HFF-Myc (cell line): ENCODE measurements at regions not wholly inside any gene's neighbourhood (a gene's known extent, or its start where the extent isn't known, plus 50 kb on each side); places are given as distances from the start of the nearest gene placed in this dataset.

Source experiments
- DNase-seq: peaks from one replicate; pipeline ENCODE4 v3.0.0-alpha.2; 2011; ENCODE audit warnings: low read depth; ENCODE audit errors: extremely low read depth
- H3K4me3 ChIP-seq: replicated peaks from 2 replicates; pipeline ENCODE4 v1.5.1; 2011; ENCODE audit warnings: low read depth, mild to moderate bottlenecking, control low read depth, low read length
- TF ChIP-seq, protein P1 (sequence below): IDR thresholded peaks from 2 replicates; pipeline ENCODE4 v1.5.1; 2012; ENCODE audit warnings: mild to moderate bottlenecking, low read depth, low read length, control low read depth; ENCODE audit errors: missing control alignments

DNA sequence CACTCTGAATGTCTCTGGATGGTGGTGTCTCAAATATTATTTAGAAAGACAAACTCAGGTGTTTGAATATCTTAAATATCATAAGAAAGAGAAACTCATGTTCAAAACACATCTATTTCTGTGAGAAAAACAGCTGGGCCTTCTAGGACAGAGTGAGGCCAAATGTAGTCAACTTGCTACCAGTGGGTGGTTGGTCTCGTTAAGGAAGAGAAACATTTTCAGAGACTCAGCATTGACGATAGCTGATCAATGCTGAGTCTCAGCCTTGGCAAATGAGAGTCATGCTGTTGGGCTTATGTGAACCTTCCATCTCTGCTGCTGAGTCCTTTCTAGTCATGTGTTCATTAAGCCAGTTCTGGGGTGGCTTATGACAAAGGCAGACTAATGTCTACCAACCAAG is 418.0 kb downstream of the CETN3 start:
- no peak for DNase-seq
- no peak overlapping the region for H3K4me3 ChIP-seq
- TF ChIP-seq, protein P1, sequence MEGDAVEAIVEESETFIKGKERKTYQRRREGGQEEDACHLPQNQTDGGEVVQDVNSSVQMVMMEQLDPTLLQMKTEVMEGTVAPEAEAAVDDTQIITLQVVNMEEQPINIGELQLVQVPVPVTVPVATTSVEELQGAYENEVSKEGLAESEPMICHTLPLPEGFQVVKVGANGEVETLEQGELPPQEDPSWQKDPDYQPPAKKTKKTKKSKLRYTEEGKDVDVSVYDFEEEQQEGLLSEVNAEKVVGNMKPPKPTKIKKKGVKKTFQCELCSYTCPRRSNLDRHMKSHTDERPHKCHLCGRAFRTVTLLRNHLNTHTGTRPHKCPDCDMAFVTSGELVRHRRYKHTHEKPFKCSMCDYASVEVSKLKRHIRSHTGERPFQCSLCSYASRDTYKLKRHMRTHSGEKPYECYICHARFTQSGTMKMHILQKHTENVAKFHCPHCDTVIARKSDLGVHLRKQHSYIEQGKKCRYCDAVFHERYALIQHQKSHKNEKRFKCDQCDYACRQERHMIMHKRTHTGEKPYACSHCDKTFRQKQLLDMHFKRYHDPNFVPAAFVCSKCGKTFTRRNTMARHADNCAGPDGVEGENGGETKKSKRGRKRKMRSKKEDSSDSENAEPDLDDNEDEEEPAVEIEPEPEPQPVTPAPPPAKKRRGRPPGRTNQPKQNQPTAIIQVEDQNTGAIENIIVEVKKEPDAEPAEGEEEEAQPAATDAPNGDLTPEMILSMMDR: no peak

DNA sequence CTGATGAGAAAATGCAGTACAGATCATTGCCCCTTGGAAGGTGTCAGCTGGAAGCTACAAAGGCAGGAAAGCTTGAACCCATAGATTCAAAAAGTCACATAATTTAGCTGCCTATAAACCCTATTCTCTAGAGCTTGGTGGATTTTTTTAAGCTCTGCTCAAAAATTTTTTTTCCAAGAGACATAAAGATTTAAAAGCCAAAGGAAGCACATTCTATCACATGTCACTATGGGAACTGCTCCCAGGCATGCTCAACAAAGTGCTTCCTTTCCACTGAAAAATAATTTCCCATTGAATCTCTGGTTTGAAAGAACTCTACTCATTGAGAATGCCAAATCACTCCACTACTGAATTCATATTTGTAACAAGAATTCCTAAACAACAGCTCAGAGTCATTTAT is 419.8 kb downstream of the CETN3 start:
- TF ChIP-seq, protein P1: no peak

DNA sequence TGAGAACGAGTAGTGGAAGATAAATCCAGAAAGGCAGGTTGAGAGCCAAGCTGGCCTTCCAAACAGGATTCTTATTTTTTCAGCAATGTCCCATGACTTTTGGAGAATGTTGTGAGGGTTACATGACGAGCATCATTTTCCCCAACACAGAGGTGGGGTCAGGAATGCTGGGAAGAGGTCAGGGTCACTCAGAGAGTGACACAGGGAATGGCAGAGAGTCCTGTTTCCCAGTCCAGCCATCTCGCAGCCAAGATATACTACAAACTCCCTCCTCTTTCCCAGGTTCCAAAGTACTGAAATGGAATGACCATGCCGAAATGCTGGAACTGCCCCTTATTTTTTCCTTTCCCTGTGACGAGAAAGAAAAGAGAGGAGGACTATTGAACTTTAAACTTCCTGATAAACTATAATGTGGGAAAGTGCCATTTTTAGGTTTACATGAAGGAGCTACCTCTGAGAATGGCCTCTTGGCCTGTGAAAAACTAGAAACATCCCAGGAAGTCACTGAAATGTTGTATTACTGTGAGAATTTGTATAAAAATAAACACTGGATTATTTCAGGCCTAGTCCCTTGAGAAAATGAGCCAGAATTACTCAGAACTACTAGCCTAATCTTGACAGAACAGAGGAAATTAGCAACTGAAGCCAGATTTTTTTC is 420.4 kb downstream of the CETN3 start:
- no peak for DNase-seq
- H3K4me3 ChIP-seq: no peak overlapping the region
- TF ChIP-seq, protein P1: no peak

More for the DNA sequence above, 419.8 kb downstream of the CETN3 start:
- no peak for DNase-seq
- no peak overlapping the region for H3K4me3 ChIP-seq

DNA sequence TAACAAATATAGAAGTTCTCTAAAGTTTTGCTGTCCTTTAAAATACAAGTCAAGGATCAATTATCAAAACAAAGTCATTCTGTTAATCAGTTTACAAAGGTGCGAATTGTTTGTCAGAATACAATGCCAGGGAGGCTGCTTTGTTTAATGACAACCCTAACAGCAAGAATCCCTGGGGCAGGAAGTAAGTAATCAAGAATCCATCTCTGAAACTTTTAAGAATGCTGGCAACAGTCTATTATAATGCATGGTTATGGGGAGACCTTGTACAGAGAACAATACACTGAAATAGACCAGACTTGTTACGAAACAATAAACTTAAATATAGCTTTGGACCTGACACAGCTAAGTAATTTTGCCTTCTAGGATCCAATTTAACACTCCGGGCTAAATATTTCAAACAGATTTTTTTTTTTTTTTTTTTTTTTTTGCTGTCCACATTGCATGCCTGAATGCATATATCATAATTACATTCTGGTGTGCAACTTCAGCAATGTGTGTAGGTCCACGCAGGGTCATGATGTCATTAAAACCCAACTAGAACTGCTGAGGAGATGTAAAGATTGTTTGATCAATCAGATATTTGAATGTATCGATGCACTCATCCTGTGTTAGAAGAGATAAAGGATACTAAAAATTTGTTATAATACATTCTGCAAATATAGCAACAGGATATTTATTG is 421.3 kb downstream of the CETN3 start:
- TF ChIP-seq, protein P1: no peak
- no peak for DNase-seq
- no peak overlapping the region for H3K4me3 ChIP-seq

DNA sequence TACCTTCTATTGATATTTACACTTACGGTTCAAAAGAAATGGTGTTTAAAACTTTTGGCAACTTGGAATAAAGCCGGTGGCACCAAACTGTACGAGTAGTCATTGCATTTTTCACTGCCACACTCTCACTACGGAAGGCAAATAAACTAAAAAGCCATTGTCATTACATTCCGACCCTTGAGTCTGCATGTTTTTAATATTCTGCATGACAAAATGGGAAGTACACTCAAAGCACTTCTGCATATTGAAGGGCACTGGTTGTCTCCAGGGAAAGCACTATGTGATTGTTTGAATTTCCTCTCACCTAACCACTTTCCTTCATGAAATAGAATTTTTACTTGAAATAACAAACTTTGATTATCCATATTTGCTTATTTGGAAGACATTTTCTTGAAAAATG is 426.3 kb downstream of the CETN3 start:
- no peak for DNase-seq
- H3K4me3 ChIP-seq: no peak overlapping the region
- TF ChIP-seq, protein P1: no peak

DNA sequence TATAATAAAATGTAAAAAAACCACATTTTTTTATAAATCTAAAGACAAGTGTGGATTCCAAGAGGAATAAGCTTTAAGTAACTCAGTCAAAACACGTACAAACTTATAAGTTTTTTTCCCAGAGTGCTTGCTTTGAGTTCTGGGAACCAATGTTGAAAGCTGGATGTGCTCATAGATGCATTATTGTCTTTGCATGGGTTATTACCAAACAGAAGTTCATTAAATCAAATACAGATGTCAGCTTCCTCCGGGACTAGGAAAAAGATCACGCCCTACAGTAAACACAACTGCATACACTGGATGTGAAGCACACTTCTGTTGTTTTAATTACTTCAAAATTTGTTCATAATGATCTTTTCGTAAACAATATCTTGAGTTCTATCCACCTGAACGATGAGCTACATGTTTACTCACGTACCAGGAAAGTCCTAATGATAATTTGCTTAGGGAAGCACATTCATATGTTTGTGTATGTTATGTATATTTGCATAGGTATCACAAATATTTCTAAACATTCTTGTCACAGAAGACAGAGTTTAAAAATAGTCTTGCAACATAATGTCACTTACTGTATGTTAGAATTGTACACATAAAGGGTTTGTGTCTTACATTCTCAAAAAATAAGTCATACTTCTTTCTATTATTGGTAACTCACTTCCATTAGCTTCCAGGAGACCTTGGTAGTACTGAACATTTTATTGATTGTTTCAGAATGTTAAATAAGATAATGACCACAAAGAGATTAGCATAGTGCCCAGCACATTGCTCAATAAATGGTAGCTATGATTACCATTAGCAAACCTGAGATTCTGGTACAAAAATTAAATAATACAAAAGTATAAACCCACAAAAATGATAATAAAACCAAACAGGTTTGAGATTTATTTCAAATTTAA is 427.4 kb downstream of the CETN3 start:
- TF ChIP-seq, protein P1: no peak
- H3K4me3 ChIP-seq: no peak overlapping the region
- DNase-seq: peak; percentile 19
